ENCODE measurements at regions not wholly inside any gene's neighbourhood (a gene's known extent, or its start where the extent isn't known, plus 50 kb on each side); places are given as distances from the start of the nearest gene placed in this dataset.

DNA sequence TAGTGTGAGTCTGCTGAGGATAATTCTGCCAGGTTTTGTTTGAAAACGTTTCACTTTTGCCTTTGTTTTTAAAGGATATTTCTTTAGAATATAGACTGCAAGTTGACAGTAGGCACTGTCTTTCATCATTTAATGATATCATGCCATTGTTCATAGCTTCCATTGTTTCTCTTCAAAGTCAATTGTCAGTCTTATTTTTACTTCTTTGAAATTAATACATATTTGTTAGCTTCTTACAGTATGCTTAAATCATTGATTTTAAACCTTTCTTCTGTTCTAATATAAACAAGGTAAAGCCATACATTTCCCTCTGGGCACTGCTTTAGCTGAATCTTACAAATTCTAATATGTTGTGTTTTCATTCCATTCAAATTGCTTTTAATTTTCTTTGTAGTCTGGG is 62.3 kb upstream of the PARVA start:
- ChIA-PET POLR2A (no interaction called here), CTCF (interaction anchor here (0.7 to 1.7 kb wide), 3 partner anchors 27 to 54 kb away, joined by 3 to 6 read pairs (median 3); no protein-coding TSS in a partner anchor)
- H3K4me3 ChIP-seq (ENCODE audit: low read depth, low read length) = no peak overlapping the region
- H3K27ac ChIP-seq (ENCODE audit: extremely low read depth, low read depth, low read length) = no peak overlapping the region
- no peaks in the 10 kb centered on the region for H3K36me3 ChIP-seq (ENCODE audit: control insufficient read depth in 2 of 2, insufficient read depth in 1 of 2, low read length in 2 of 2)
- 0 out of 2 replicates have a peak, but pooled peaks cover 5% of the 10 kb centered on the region for H3K4me1 ChIP-seq (ENCODE audit: control insufficient read depth, insufficient read depth, low read length)
- peak; percentile 83 for TF ChIP-seq SETDB1 (IDR thresholded peaks at IDR 0.05; ENCODE audit: insufficient read length, low read length)
- TF ChIP-seq ZNF621 (tag by site-specific recombination; IDR thresholded peaks at IDR 0.05) = no peak
- no peak for TF ChIP-seq EGR2 (tag by site-specific recombination; IDR thresholded peaks at IDR 0.05; ENCODE audit: low read depth)
- no peak for TF ChIP-seq ZNF16 (tag by site-specific recombination; IDR thresholded peaks at IDR 0.05; ENCODE audit: low read depth)
- no peak for TF ChIP-seq ZNF558 (tag by site-specific recombination; IDR thresholded peaks at IDR 0.05)
- H3K9me3 ChIP-seq (ENCODE audit: control insufficient read depth, insufficient read depth, low read depth, low read length) = no peaks in the 10 kb centered on the region

DNA sequence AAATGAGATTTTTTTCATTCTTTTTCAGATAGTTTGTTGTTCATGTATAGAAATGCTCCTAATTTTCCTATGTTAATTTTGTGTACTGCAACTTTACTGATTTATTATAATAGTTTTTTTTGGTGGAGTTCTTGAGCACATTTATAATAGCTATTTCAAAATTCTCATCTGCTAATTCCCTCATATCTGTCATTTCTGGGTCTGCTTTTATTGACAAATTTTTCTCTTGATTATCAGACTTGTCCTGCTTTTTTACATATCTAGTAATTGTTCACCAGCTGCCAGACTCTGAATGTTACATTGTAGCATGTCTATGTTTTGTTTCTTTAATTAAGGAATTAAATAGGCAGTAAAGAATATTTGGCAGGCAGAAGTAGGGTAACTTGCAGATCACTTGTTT is 60.9 kb upstream of the PARVA start:
- H3K4me1 ChIP-seq (ENCODE audit: control insufficient read depth, insufficient read depth, low read length) = 0 out of 2 replicates have a peak, but pooled peaks cover 10% of the 10 kb centered on the region
- TF ChIP-seq, protein P1, sequence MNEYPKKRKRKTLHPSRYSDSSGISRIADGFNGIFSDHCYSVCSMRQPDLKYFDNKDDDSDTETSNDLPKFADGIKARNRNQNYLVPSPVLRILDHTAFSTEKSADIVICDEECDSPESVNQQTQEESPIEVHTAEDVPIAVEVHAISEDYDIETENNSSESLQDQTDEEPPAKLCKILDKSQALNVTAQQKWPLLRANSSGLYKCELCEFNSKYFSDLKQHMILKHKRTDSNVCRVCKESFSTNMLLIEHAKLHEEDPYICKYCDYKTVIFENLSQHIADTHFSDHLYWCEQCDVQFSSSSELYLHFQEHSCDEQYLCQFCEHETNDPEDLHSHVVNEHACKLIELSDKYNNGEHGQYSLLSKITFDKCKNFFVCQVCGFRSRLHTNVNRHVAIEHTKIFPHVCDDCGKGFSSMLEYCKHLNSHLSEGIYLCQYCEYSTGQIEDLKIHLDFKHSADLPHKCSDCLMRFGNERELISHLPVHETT (tag by site-specific recombination; IDR thresholded peaks at IDR 0.05) = no peak
- TF ChIP-seq ZBTB21 (tag by site-specific recombination; IDR thresholded peaks at IDR 0.05) (no peak), ZNF544 (tag by site-specific recombination; IDR thresholded peaks at IDR 0.05) (no peak), ZNF510 (tag by site-specific recombination; IDR thresholded peaks at IDR 0.05; ENCODE audit: insufficient replicate concordance) (peak; percentile 89), SETDB1 (IDR thresholded peaks at IDR 0.05; ENCODE audit: insufficient read length, low read length) (peak; percentile 90), ZNF747 (tag by site-specific recombination; IDR thresholded peaks at IDR 0.05) (no peak)

DNA sequence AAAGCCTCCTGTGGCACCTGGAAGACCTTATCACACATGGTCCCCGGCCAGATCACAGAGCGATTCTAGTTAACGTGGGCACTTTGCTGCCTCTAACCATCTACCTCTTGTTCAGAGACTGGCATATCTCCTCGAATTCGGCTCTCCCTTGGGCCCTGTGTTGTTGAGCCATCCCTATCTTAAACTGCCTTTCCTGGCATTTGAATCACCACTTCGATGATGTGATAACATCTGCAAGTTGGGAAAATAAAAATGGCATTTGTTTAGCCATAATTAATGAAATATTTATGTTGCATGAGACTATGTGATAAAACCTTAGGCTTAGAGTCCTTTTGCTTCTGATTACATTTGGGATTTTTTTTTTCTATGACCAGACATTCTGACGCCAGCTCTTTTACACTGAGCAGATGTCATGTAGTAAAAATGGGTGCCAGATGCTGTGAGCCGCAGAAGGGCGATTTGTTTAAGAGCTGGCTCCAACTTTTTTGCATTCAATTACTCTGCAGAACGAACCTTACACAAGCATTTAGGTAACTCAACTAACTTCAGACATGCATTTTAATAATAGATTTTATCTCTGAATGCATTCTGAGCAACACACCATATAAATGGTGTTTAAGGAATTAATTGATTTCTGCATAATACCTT is 58.5 kb upstream of the PARVA start:
- ChIA-PET CTCF (interaction anchor here (0.5 to 4.3 kb wide), 6 partner anchors 10 to 577 kb away, joined by 4 to 24 read pairs (median 5); no protein-coding TSS in a partner anchor), POLR2A (no interaction called here)
- TF ChIP-seq ZBTB21 (tag by site-specific recombination; IDR thresholded peaks at IDR 0.05) = no peak
- TF ChIP-seq TRIM28 (IDR thresholded peaks at IDR 0.05; ENCODE audit: borderline replicate concordance, low read length) = 0 out of 2 replicates have a peak, but pooled peaks have one; percentile 60
- TF ChIP-seq, protein P2, sequence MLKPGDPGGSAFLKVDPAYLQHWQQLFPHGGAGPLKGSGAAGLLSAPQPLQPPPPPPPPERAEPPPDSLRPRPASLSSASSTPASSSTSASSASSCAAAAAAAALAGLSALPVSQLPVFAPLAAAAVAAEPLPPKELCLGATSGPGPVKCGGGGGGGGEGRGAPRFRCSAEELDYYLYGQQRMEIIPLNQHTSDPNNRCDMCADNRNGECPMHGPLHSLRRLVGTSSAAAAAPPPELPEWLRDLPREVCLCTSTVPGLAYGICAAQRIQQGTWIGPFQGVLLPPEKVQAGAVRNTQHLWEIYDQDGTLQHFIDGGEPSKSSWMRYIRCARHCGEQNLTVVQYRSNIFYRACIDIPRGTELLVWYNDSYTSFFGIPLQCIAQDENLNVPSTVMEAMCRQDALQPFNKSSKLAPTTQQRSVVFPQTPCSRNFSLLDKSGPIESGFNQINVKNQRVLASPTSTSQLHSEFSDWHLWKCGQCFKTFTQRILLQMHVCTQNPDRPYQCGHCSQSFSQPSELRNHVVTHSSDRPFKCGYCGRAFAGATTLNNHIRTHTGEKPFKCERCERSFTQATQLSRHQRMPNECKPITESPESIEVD (tag by site-specific recombination; IDR thresholded peaks at IDR 0.05) = peak; percentile 27
- no peaks in the 10 kb centered on the region for H3K36me3 ChIP-seq (ENCODE audit: control insufficient read depth in 2 of 2, insufficient read depth in 1 of 2, low read length in 2 of 2)
- H3K4me1 ChIP-seq (ENCODE audit: control insufficient read depth, insufficient read depth, low read length) = 0 out of 2 replicates have a peak, but pooled peaks cover 10% of the 10 kb centered on the region
- no peaks in the 10 kb centered on the region for H3K9me3 ChIP-seq (ENCODE audit: control insufficient read depth, insufficient read depth, low read depth, low read length)
- H3K4me3 ChIP-seq (ENCODE audit: low read depth, low read length) = no peak overlapping the region
- peak overlapping the region; percentile 0; the same call in 1 of the 2 replicates for H3K27ac ChIP-seq (ENCODE audit: extremely low read depth, low read depth, low read length)

More for the DNA sequence above, 60.9 kb upstream of the PARVA start:
- ChIA-PET CTCF (interaction anchor here (0.5 to 1.1 kb wide), 5 partner anchors 15 to 194 kb away, joined by 3 to 5 read pairs (median 4); no protein-coding TSS in a partner anchor), POLR2A (no interaction called here)
- Histone ChIP-seq H3K36me3 (ENCODE audit: control insufficient read depth in 2 of 2, insufficient read depth in 1 of 2, low read length in 2 of 2) (no peaks in the 10 kb centered on the region), H3K27ac (ENCODE audit: extremely low read depth, low read depth, low read length) (no peak overlapping the region), H3K4me3 (ENCODE audit: low read depth, low read length) (no peak overlapping the region), H3K9me3 (ENCODE audit: control insufficient read depth, insufficient read depth, low read depth, low read length) (no peaks in the 10 kb centered on the region)

DNA sequence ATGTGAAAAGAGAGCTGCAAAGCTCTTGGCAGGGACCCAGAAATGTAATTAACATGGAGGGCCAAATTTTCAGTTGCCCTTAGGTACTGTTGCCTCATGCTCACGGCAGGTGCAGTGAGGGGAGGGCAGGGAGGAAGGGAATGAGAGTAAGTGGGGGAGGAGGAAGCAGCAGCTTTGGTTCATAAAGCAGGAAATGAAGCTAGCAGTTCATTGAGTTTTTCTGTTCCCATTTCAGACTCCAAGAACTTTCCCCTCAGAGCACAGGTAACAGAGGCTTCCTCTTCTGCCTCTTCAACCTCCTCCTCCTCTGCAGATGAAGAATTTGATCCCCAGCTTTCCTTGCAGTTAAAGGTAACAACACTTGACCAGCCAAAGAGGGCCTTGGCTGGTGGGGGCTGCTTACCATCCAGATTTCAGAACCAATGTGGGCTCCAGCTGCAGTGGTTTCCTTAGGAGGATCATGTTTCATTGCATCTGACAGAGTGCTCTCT is 57.9 kb upstream of the PARVA start:
- no peaks in the 10 kb centered on the region for H3K9me3 ChIP-seq (ENCODE audit: control insufficient read depth, insufficient read depth, low read depth, low read length)
- H3K4me1 ChIP-seq (ENCODE audit: control insufficient read depth, insufficient read depth, low read length) = 0 out of 2 replicates have a peak, but pooled peaks cover 10% of the 10 kb centered on the region
- peak overlapping the region; percentile 20; the same call in 1 of the 2 replicates for H3K27ac ChIP-seq (ENCODE audit: extremely low read depth, low read depth, low read length)
- H3K36me3 ChIP-seq (ENCODE audit: control insufficient read depth in 2 of 2, insufficient read depth in 1 of 2, low read length in 2 of 2) = no peaks in the 10 kb centered on the region
- CTCF ChIA-PET = interaction anchor here (0.5 to 4.3 kb wide), 5 partner anchors 9 to 595 kb away, joined by 4 to 24 read pairs (median 5); no protein-coding TSS in a partner anchor
- H3K4me3 ChIP-seq (ENCODE audit: low read depth, low read length) = no peak overlapping the region
- POLR2A ChIA-PET = no interaction called here
- TF ChIP-seq TRIM28 (IDR thresholded peaks at IDR 0.05; ENCODE audit: borderline replicate concordance, low read length) (0 out of 2 replicates have a peak, but pooled peaks have one; percentile 7), ZNF629 (tag by site-specific recombination; IDR thresholded peaks at IDR 0.05) (no peak), ZNF24 (tag by site-specific recombination; IDR thresholded peaks at IDR 0.05) (no peak), KLF10 (tag by site-specific recombination; IDR thresholded peaks at IDR 0.05) (no peak)
- TF ChIP-seq, protein P3, sequence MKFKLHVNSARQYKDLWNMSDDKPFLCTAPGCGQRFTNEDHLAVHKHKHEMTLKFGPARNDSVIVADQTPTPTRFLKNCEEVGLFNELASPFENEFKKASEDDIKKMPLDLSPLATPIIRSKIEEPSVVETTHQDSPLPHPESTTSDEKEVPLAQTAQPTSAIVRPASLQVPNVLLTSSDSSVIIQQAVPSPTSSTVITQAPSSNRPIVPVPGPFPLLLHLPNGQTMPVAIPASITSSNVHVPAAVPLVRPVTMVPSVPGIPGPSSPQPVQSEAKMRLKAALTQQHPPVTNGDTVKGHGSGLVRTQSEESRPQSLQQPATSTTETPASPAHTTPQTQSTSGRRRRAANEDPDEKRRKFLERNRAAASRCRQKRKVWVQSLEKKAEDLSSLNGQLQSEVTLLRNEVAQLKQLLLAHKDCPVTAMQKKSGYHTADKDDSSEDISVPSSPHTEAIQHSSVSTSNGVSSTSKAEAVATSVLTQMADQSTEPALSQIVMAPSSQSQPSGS (tag by site-specific recombination; IDR thresholded peaks at IDR 0.05; ENCODE audit: low read depth) = no peak
- TF ChIP-seq, protein P4, sequence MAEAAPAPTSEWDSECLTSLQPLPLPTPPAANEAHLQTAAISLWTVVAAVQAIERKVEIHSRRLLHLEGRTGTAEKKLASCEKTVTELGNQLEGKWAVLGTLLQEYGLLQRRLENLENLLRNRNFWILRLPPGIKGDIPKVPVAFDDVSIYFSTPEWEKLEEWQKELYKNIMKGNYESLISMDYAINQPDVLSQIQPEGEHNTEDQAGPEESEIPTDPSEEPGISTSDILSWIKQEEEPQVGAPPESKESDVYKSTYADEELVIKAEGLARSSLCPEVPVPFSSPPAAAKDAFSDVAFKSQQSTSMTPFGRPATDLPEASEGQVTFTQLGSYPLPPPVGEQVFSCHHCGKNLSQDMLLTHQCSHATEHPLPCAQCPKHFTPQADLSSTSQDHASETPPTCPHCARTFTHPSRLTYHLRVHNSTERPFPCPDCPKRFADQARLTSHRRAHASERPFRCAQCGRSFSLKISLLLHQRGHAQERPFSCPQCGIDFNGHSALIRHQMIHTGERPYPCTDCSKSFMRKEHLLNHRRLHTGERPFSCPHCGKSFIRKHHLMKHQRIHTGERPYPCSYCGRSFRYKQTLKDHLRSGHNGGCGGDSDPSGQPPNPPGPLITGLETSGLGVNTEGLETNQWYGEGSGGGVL (tag by site-specific recombination; IDR thresholded peaks at IDR 0.05) = peak; percentile 73
